Panc1 (cell line): ENCODE measurements at regions not wholly inside any gene's neighbourhood (a gene's known extent, or its start where the extent isn't known, plus 50 kb on each side); places are given as distances from the start of the nearest gene placed in this dataset.

Source experiments
- POLR2AphosphoS5 ChIP-seq: IDR thresholded peaks from 2 replicates; pipeline ENCODE4 v1.6.1; 2012; ENCODE audit warnings: mild to moderate bottlenecking, low read depth, low read length, moderate library complexity
- SIN3A ChIP-seq: IDR thresholded peaks from 2 replicates; pipeline ENCODE4 v1.6.1; 2012; ENCODE audit warnings: low read depth, mild to moderate bottlenecking, low read length, moderate library complexity, borderline replicate concordance; ENCODE audit not compliant: insufficient read depth
- TCF7L2 ChIP-seq: IDR thresholded peaks from 2 replicates; pipeline ENCODE4 v1.6.1; 2011; ENCODE audit warnings: mild to moderate bottlenecking, low read depth, low read length, inconsistent platforms
- TF ChIP-seq, protein P1 (sequence below): fragments of 450-650 bp; IDR thresholded peaks from 2 replicates; pipeline ENCODE4 v1.5.1; 2017; ENCODE audit warnings: mild to moderate bottlenecking
- TF ChIP-seq, protein P2 (sequence below), 2 experiments: IDR thresholded peaks; 2 replicates each; pipeline ENCODE4 v1.6.1; 2011 to 2012; ENCODE audit warnings: low read depth in 2 of 2, control low read depth in 1 of 2, low read length in 1 of 2, mild to moderate bottlenecking in 1 of 2, moderate library complexity in 1 of 2; ENCODE audit not compliant: insufficient read depth in 1 of 2

DNA sequence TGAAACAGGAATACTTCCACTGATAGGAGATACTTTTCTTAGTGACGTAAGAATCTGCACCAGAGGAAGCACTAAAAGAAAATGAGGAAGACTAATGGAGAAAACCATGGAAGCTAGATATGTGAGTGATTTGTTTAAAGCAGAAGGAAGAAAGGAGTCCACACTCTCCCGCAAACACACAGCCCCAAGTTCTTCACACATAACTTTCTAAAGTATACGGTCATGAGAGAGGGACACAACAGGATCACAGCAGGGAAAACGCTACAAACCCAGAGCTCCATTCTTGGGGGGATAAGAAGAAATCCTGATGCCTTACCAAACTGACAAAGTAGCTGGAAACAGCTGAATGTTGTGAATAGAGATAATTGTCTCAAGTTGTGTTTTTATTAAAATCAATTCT is 222.2 kb upstream of the TMEM161B start:
- TF ChIP-seq POLR2AphosphoS5 (no peak), TCF7L2 (no peak), SIN3A (no peak)
- TF ChIP-seq, protein P1, sequence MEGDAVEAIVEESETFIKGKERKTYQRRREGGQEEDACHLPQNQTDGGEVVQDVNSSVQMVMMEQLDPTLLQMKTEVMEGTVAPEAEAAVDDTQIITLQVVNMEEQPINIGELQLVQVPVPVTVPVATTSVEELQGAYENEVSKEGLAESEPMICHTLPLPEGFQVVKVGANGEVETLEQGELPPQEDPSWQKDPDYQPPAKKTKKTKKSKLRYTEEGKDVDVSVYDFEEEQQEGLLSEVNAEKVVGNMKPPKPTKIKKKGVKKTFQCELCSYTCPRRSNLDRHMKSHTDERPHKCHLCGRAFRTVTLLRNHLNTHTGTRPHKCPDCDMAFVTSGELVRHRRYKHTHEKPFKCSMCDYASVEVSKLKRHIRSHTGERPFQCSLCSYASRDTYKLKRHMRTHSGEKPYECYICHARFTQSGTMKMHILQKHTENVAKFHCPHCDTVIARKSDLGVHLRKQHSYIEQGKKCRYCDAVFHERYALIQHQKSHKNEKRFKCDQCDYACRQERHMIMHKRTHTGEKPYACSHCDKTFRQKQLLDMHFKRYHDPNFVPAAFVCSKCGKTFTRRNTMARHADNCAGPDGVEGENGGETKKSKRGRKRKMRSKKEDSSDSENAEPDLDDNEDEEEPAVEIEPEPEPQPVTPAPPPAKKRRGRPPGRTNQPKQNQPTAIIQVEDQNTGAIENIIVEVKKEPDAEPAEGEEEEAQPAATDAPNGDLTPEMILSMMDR = no peak
- TF ChIP-seq, protein P2, sequence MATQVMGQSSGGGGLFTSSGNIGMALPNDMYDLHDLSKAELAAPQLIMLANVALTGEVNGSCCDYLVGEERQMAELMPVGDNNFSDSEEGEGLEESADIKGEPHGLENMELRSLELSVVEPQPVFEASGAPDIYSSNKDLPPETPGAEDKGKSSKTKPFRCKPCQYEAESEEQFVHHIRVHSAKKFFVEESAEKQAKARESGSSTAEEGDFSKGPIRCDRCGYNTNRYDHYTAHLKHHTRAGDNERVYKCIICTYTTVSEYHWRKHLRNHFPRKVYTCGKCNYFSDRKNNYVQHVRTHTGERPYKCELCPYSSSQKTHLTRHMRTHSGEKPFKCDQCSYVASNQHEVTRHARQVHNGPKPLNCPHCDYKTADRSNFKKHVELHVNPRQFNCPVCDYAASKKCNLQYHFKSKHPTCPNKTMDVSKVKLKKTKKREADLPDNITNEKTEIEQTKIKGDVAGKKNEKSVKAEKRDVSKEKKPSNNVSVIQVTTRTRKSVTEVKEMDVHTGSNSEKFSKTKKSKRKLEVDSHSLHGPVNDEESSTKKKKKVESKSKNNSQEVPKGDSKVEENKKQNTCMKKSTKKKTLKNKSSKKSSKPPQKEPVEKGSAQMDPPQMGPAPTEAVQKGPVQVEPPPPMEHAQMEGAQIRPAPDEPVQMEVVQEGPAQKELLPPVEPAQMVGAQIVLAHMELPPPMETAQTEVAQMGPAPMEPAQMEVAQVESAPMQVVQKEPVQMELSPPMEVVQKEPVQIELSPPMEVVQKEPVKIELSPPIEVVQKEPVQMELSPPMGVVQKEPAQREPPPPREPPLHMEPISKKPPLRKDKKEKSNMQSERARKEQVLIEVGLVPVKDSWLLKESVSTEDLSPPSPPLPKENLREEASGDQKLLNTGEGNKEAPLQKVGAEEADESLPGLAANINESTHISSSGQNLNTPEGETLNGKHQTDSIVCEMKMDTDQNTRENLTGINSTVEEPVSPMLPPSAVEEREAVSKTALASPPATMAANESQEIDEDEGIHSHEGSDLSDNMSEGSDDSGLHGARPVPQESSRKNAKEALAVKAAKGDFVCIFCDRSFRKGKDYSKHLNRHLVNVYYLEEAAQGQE (IDR thresholded peaks at IDR 0.05; ENCODE audit: insufficient read depth in 1 of 2, low read depth in 2 of 2, low read length in 1 of 2) = no peak
